H1 (cell line): ENCODE measurements at regions not wholly inside any gene's neighbourhood (a gene's known extent, or its start where the extent isn't known, plus 50 kb on each side); places are given as distances from the start of the nearest gene placed in this dataset.

Experiments
- CBX5 ChIP-seq: fragments of 300-800, 300-1000 bp; sonication (generic); IDR thresholded peaks from 2 replicates; pipeline ENCODE4 v1.7.1; 2016; ENCODE audit warnings: antibody characterized with exemption, low read length, low read depth
- JUN ChIP-seq: IDR thresholded peaks from 2 replicates; pipeline ENCODE4 v1.6.1; 2011; ENCODE audit warnings: low read depth, mild to moderate bottlenecking, improper control_type of control experiment, low read length
- SIX5 ChIP-seq: IDR thresholded peaks from 2 replicates; pipeline ENCODE4 v1.6.1; 2011; ENCODE audit warnings: mild to moderate bottlenecking, low read depth, low read length
- SUZ12 ChIP-seq: fragments of 200-600 bp; sonication (generic); IDR thresholded peaks from 2 replicates; pipeline ENCODE4 v1.6.1; 2012; ENCODE audit warnings: mild to moderate bottlenecking, inconsistent platforms, low read length, moderate library complexity, mixed read lengths
- TF ChIP-seq, protein P1 (sequence below): fragments of 300-600 bp; sonication (generic); IDR thresholded peaks from 2 replicates; pipeline ENCODE4 v1.7.1; 2012; ENCODE audit warnings: low read length, moderate library complexity, mild to moderate bottlenecking, inconsistent platforms; ENCODE audit not compliant: insufficient replicate concordance
- TF ChIP-seq, protein P2 (sequence below): IDR thresholded peaks from 2 replicates; pipeline ENCODE4 v1.6.1; 2012; ENCODE audit warnings: inconsistent platforms

DNA sequence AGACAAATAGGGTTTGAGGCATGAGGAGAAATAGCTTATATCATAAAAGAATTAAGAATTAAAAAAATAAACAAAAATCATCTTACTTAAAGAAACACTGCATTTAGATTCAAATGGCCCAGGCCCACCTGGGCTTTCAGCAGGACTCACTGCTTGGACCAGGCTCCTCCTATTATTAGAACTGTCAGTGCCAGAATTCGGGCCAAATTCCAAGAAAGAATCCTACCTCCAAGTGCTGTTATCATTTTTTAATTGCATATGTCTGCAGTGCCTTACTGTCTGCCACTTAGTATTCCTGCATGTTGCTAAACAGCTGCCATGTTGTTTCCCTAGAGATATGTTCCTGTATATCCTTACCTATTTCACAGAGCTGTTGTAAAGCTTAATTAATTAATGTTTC lies 112.0 kb downstream of the BARHL2 start (continued):
- TF ChIP-seq, protein P1, sequence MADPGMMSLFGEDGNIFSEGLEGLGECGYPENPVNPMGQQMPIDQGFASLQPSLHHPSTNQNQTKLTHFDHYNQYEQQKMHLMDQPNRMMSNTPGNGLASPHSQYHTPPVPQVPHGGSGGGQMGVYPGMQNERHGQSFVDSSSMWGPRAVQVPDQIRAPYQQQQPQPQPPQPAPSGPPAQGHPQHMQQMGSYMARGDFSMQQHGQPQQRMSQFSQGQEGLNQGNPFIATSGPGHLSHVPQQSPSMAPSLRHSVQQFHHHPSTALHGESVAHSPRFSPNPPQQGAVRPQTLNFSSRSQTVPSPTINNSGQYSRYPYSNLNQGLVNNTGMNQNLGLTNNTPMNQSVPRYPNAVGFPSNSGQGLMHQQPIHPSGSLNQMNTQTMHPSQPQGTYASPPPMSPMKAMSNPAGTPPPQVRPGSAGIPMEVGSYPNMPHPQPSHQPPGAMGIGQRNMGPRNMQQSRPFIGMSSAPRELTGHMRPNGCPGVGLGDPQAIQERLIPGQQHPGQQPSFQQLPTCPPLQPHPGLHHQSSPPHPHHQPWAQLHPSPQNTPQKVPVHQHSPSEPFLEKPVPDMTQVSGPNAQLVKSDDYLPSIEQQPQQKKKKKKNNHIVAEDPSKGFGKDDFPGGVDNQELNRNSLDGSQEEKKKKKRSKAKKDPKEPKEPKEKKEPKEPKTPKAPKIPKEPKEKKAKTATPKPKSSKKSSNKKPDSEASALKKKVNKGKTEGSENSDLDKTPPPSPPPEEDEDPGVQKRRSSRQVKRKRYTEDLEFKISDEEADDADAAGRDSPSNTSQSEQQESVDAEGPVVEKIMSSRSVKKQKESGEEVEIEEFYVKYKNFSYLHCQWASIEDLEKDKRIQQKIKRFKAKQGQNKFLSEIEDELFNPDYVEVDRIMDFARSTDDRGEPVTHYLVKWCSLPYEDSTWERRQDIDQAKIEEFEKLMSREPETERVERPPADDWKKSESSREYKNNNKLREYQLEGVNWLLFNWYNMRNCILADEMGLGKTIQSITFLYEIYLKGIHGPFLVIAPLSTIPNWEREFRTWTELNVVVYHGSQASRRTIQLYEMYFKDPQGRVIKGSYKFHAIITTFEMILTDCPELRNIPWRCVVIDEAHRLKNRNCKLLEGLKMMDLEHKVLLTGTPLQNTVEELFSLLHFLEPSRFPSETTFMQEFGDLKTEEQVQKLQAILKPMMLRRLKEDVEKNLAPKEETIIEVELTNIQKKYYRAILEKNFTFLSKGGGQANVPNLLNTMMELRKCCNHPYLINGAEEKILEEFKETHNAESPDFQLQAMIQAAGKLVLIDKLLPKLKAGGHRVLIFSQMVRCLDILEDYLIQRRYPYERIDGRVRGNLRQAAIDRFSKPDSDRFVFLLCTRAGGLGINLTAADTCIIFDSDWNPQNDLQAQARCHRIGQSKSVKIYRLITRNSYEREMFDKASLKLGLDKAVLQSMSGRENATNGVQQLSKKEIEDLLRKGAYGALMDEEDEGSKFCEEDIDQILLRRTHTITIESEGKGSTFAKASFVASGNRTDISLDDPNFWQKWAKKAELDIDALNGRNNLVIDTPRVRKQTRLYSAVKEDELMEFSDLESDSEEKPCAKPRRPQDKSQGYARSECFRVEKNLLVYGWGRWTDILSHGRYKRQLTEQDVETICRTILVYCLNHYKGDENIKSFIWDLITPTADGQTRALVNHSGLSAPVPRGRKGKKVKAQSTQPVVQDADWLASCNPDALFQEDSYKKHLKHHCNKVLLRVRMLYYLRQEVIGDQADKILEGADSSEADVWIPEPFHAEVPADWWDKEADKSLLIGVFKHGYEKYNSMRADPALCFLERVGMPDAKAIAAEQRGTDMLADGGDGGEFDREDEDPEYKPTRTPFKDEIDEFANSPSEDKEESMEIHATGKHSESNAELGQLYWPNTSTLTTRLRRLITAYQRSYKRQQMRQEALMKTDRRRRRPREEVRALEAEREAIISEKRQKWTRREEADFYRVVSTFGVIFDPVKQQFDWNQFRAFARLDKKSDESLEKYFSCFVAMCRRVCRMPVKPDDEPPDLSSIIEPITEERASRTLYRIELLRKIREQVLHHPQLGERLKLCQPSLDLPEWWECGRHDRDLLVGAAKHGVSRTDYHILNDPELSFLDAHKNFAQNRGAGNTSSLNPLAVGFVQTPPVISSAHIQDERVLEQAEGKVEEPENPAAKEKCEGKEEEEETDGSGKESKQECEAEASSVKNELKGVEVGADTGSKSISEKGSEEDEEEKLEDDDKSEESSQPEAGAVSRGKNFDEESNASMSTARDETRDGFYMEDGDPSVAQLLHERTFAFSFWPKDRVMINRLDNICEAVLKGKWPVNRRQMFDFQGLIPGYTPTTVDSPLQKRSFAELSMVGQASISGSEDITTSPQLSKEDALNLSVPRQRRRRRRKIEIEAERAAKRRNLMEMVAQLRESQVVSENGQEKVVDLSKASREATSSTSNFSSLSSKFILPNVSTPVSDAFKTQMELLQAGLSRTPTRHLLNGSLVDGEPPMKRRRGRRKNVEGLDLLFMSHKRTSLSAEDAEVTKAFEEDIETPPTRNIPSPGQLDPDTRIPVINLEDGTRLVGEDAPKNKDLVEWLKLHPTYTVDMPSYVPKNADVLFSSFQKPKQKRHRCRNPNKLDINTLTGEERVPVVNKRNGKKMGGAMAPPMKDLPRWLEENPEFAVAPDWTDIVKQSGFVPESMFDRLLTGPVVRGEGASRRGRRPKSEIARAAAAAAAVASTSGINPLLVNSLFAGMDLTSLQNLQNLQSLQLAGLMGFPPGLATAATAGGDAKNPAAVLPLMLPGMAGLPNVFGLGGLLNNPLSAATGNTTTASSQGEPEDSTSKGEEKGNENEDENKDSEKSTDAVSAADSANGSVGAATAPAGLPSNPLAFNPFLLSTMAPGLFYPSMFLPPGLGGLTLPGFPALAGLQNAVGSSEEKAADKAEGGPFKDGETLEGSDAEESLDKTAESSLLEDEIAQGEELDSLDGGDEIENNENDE = no peak
- TF ChIP-seq SUZ12 (no peak), CBX5 (no peak), SIX5 (no peak), JUN (no peak)
- TF ChIP-seq, protein P2, sequence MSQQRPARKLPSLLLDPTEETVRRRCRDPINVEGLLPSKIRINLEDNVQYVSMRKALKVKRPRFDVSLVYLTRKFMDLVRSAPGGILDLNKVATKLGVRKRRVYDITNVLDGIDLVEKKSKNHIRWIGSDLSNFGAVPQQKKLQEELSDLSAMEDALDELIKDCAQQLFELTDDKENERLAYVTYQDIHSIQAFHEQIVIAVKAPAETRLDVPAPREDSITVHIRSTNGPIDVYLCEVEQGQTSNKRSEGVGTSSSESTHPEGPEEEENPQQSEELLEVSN = no peak
